Liver (tissue), 3 donors: ENCODE measurements at regions not wholly inside any gene's neighbourhood (a gene's known extent, or its start where the extent isn't known, plus 50 kb on each side); places are given as distances from the start of the nearest gene placed in this dataset.

ENCODE experiments used
- FOXA2 ChIP-seq: IDR thresholded peaks from 2 replicates; pipeline ENCODE4 v1.6.1; 2016; ENCODE audit warnings: antibody characterized with exemption
- GABPA ChIP-seq, 2 donors: IDR thresholded peaks in 1 of 2; conservative IDR thresholded peaks in 1 of 2; 2 replicates each; pipeline ENCODE4 v1.6.1; 2016; ENCODE audit warnings: antibody characterized with exemption in 2 of 2, mild to moderate bottlenecking in 1 of 2, moderate library complexity in 1 of 2
- JUND ChIP-seq, 2 donors: IDR thresholded peaks; 2 replicates each; pipeline ENCODE4 v1.6.1; 2016; ENCODE audit warnings: antibody characterized with exemption in 2 of 2
- RAD21 ChIP-seq, 2 donors: IDR thresholded peaks; 2 replicates each; pipeline ENCODE4 v1.6.1; 2016; ENCODE audit warnings: antibody characterized with exemption in 2 of 2, mild to moderate bottlenecking in 2 of 2
- RXRA ChIP-seq, 2 donors: IDR thresholded peaks; 2 replicates each; pipeline ENCODE4 v1.6.1; 2017 to 2018; ENCODE audit warnings: antibody characterized with exemption in 2 of 2, mild to moderate bottlenecking in 1 of 2
- SP1 ChIP-seq: IDR thresholded peaks from 2 replicates; pipeline ENCODE4 v1.6.1; 2018; ENCODE audit warnings: antibody characterized with exemption, mild to moderate bottlenecking
- TAF1 ChIP-seq: conservative IDR thresholded peaks from 2 replicates; pipeline ENCODE4 v1.6.1; 2016; ENCODE audit warnings: antibody characterized with exemption, mild to moderate bottlenecking
- YY1 ChIP-seq: IDR thresholded peaks from 2 replicates; pipeline ENCODE4 v1.6.1; 2016; ENCODE audit warnings: antibody characterized with exemption, mild to moderate bottlenecking
- TF ChIP-seq, protein P1 (sequence below): fragments of 150-350 bp; IDR thresholded peaks from 2 replicates; pipeline ENCODE4 v1.5.1; 2017; ENCODE audit warnings: improper control_type of control experiment, low read depth, low read length; ENCODE audit not compliant: missing input control
- TF ChIP-seq, protein P2 (sequence below): IDR thresholded peaks from 2 replicates; pipeline ENCODE4 v1.6.1; 2016; ENCODE audit warnings: antibody characterized with exemption
- TF ChIP-seq, protein P3 (sequence below): IDR thresholded peaks from 2 replicates; pipeline ENCODE4 v1.6.1; 2016; ENCODE audit warnings: antibody characterized with exemption
- TF ChIP-seq, protein P4 (sequence below): IDR thresholded peaks from 2 replicates; pipeline ENCODE4 v1.6.1; 2016; ENCODE audit warnings: antibody characterized with exemption, mild to moderate bottlenecking
- TF ChIP-seq, protein P5 (sequence below): IDR thresholded peaks from 2 replicates; pipeline ENCODE4 v1.6.1; 2016; ENCODE audit warnings: antibody characterized with exemption
- donor health status: healthy.
- donor health status: healthy.

DNA sequence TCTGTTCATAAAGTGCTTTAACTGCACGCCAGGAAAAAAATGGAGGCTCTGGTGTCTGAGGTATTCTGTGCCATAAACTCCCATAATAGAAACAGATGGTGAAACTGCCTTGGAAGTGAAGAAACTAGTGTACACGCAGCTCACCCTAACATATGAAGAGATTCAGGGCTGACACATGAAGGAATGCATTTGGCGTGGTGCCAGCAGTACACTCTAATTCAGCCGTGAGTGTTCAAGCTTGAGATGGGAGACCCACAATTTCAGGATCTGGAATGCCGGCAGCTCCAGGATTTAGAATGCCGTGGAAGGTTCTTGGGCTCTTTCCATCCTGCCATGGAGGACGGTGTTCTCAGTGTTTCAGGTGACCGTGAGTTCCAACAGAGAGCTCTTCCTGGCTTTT is 478.4 kb downstream of the TSHZ3 start:
- TF ChIP-seq, protein P1, sequence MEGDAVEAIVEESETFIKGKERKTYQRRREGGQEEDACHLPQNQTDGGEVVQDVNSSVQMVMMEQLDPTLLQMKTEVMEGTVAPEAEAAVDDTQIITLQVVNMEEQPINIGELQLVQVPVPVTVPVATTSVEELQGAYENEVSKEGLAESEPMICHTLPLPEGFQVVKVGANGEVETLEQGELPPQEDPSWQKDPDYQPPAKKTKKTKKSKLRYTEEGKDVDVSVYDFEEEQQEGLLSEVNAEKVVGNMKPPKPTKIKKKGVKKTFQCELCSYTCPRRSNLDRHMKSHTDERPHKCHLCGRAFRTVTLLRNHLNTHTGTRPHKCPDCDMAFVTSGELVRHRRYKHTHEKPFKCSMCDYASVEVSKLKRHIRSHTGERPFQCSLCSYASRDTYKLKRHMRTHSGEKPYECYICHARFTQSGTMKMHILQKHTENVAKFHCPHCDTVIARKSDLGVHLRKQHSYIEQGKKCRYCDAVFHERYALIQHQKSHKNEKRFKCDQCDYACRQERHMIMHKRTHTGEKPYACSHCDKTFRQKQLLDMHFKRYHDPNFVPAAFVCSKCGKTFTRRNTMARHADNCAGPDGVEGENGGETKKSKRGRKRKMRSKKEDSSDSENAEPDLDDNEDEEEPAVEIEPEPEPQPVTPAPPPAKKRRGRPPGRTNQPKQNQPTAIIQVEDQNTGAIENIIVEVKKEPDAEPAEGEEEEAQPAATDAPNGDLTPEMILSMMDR: no peak
- TF ChIP-seq SP1 (no peak), JUND (IDR thresholded peaks at IDR 0.05) (no peak), GABPA (IDR thresholded peaks at IDR 0.05 in 1 of 2, conservative IDR thresholded peaks at IDR 0.05 in 1 of 2) (no peak), TAF1 (no peak), RXRA (IDR thresholded peaks at IDR 0.05) (no peak), YY1 (no peak), RAD21 (IDR thresholded peaks at IDR 0.05) (no peak), FOXA2 (no peak)
- TF ChIP-seq, protein P2, sequence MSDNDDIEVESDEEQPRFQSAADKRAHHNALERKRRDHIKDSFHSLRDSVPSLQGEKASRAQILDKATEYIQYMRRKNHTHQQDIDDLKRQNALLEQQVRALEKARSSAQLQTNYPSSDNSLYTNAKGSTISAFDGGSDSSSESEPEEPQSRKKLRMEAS: no peak
- TF ChIP-seq, protein P3, sequence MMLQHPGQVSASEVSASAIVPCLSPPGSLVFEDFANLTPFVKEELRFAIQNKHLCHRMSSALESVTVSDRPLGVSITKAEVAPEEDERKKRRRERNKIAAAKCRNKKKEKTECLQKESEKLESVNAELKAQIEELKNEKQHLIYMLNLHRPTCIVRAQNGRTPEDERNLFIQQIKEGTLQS: no peak
- TF ChIP-seq, protein P4, sequence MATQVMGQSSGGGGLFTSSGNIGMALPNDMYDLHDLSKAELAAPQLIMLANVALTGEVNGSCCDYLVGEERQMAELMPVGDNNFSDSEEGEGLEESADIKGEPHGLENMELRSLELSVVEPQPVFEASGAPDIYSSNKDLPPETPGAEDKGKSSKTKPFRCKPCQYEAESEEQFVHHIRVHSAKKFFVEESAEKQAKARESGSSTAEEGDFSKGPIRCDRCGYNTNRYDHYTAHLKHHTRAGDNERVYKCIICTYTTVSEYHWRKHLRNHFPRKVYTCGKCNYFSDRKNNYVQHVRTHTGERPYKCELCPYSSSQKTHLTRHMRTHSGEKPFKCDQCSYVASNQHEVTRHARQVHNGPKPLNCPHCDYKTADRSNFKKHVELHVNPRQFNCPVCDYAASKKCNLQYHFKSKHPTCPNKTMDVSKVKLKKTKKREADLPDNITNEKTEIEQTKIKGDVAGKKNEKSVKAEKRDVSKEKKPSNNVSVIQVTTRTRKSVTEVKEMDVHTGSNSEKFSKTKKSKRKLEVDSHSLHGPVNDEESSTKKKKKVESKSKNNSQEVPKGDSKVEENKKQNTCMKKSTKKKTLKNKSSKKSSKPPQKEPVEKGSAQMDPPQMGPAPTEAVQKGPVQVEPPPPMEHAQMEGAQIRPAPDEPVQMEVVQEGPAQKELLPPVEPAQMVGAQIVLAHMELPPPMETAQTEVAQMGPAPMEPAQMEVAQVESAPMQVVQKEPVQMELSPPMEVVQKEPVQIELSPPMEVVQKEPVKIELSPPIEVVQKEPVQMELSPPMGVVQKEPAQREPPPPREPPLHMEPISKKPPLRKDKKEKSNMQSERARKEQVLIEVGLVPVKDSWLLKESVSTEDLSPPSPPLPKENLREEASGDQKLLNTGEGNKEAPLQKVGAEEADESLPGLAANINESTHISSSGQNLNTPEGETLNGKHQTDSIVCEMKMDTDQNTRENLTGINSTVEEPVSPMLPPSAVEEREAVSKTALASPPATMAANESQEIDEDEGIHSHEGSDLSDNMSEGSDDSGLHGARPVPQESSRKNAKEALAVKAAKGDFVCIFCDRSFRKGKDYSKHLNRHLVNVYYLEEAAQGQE: no peak
- TF ChIP-seq, protein P5, sequence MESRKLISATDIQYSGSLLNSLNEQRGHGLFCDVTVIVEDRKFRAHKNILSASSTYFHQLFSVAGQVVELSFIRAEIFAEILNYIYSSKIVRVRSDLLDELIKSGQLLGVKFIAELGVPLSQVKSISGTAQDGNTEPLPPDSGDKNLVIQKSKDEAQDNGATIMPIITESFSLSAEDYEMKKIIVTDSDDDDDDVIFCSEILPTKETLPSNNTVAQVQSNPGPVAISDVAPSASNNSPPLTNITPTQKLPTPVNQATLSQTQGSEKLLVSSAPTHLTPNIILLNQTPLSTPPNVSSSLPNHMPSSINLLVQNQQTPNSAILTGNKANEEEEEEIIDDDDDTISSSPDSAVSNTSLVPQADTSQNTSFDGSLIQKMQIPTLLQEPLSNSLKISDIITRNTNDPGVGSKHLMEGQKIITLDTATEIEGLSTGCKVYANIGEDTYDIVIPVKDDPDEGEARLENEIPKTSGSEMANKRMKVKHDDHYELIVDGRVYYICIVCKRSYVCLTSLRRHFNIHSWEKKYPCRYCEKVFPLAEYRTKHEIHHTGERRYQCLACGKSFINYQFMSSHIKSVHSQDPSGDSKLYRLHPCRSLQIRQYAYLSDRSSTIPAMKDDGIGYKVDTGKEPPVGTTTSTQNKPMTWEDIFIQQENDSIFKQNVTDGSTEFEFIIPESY: no peak
